H9 (cell line): ENCODE measurements at regions not wholly inside any gene's neighbourhood (a gene's known extent, or its start where the extent isn't known, plus 50 kb on each side); places are given as distances from the start of the nearest gene placed in this dataset.

Experiments
- DNase-seq: peaks from one replicate; pipeline ENCODE4 v3.0.0-alpha.2; 2017
- H2AFZ ChIP-seq: one replicate; pipeline ENCODE4 v1.6.1; 2013; ENCODE audit warnings: mild to moderate bottlenecking, low read length, control low read depth, moderate library complexity
- H2AK5ac ChIP-seq: 2 replicates; pipeline ENCODE4 v1.6.1; 2013; ENCODE audit warnings: low read length, control low read depth, mixed read lengths; ENCODE audit not compliant: insufficient read length
- H2BK120ac ChIP-seq: one replicate; pipeline ENCODE4 v1.6.1; 2013; ENCODE audit warnings: low read depth, mild to moderate bottlenecking, low read length, control low read depth, inconsistent platforms; ENCODE audit not compliant: poor library complexity, severe bottlenecking
- H2BK12ac ChIP-seq: 2 replicates; pipeline ENCODE4 v1.6.1; 2013; ENCODE audit warnings: low read length, control low read depth, mixed read lengths, low read depth; ENCODE audit not compliant: insufficient read length
- H2BK15ac ChIP-seq: 2 replicates; pipeline ENCODE4 v1.6.1; 2013; ENCODE audit warnings: low read depth, low read length, control low read depth
- H2BK20ac ChIP-seq: one replicate; pipeline ENCODE4 v1.6.1; 2013; ENCODE audit warnings: low read depth, mild to moderate bottlenecking, low read length, control low read depth, inconsistent platforms; ENCODE audit not compliant: poor library complexity, severe bottlenecking
- H2BK5ac ChIP-seq: 2 replicates; pipeline ENCODE4 v1.6.1; 2013; ENCODE audit warnings: low read length, control low read depth, mixed read lengths; ENCODE audit not compliant: insufficient read length
- H3K14ac ChIP-seq: 2 replicates; pipeline ENCODE4 v1.6.1; 2013; ENCODE audit warnings: low read length, control low read depth; ENCODE audit not compliant: insufficient read depth
- H3K18ac ChIP-seq: 2 replicates; pipeline ENCODE4 v1.6.1; 2013; ENCODE audit warnings: low read depth, mild to moderate bottlenecking, mixed read lengths, low read length, control low read depth; ENCODE audit not compliant: insufficient read length
- H3K23ac ChIP-seq: 2 replicates; pipeline ENCODE4 v1.6.1; 2013; ENCODE audit warnings: low read length, control low read depth, mixed read lengths, low read depth; ENCODE audit not compliant: insufficient read length
- H3K23me2 ChIP-seq: 2 replicates; pipeline ENCODE4 v1.6.1; 2013; ENCODE audit warnings: low read depth, mild to moderate bottlenecking, mixed read lengths, low read length, control low read depth; ENCODE audit not compliant: insufficient read length, poor library complexity, severe bottlenecking
- H3K27ac ChIP-seq: 2 replicates; pipeline ENCODE4 v1.5.1; 2013; ENCODE audit warnings: low read length, control low read depth, mixed read lengths, low read depth; ENCODE audit not compliant: insufficient read length
- H3K27me3 ChIP-seq: 2 replicates; pipeline ENCODE4 v1.6.1; 2013; ENCODE audit warnings: low read length, control low read depth, inconsistent platforms; ENCODE audit not compliant: insufficient read depth
- H3K4ac ChIP-seq: 2 replicates; pipeline ENCODE4 v1.6.1; 2013; ENCODE audit warnings: low read depth, mild to moderate bottlenecking, control low read depth, inconsistent platforms, low read length, moderate library complexity
- H3K4me1 ChIP-seq: 2 replicates; pipeline ENCODE4 v1.6.1; 2013; ENCODE audit warnings: low read length, control low read depth, inconsistent platforms; ENCODE audit not compliant: insufficient read depth
- H3K4me2 ChIP-seq: 2 replicates; pipeline ENCODE4 v1.6.1; 2013; ENCODE audit warnings: low read length, control low read depth, mixed read lengths; ENCODE audit not compliant: insufficient read length, insufficient read depth
- H3K56ac ChIP-seq: 2 replicates; pipeline ENCODE4 v1.6.1; 2013; ENCODE audit warnings: low read depth, mild to moderate bottlenecking, mixed read lengths, low read length, control low read depth; ENCODE audit not compliant: insufficient read length
- H3K79me1 ChIP-seq: 2 replicates; pipeline ENCODE4 v1.6.1; 2013; ENCODE audit warnings: low read depth, mild to moderate bottlenecking, moderate library complexity, low read length, control low read depth, inconsistent platforms; ENCODE audit not compliant: insufficient read depth, poor library complexity, severe bottlenecking
- H3K79me2 ChIP-seq: 2 replicates; pipeline ENCODE4 v1.6.1; 2013; ENCODE audit warnings: low read length, control low read depth, inconsistent platforms; ENCODE audit not compliant: insufficient read depth
- H3K9ac ChIP-seq: 2 replicates; pipeline ENCODE4 v1.6.1; 2013; ENCODE audit warnings: low read length, control low read depth, mixed read lengths; ENCODE audit not compliant: insufficient read length; ENCODE audit errors: extremely low read depth
- H3K9me3 ChIP-seq: one replicate; pipeline ENCODE4 v1.6.1; 2013; ENCODE audit warnings: low read depth, low read length, inconsistent platforms; ENCODE audit not compliant: control insufficient read depth
- H3T11ph ChIP-seq: one replicate; pipeline ENCODE4 v1.6.1; 2013; ENCODE audit warnings: mild to moderate bottlenecking, low read length, control low read depth, inconsistent platforms
- H4K20me1 ChIP-seq: one replicate; pipeline ENCODE4 v1.6.1; 2013; ENCODE audit not compliant: control insufficient read depth, insufficient read length, insufficient read depth
- H4K5ac ChIP-seq: 2 replicates; pipeline ENCODE4 v1.6.1; 2013; ENCODE audit warnings: low read depth, mild to moderate bottlenecking, mixed read lengths, low read length, control low read depth; ENCODE audit not compliant: insufficient read length
- H4K8ac ChIP-seq: replicated peaks from 2 replicates; pipeline ENCODE4 v1.6.1; 2013; ENCODE audit warnings: low read length, control low read depth, mixed read lengths, low read depth; ENCODE audit not compliant: insufficient read length
- H4K91ac ChIP-seq: 2 replicates; pipeline ENCODE4 v1.6.1; 2013; ENCODE audit warnings: low read depth, mild to moderate bottlenecking, moderate library complexity, mixed read lengths, low read length, control low read depth; ENCODE audit not compliant: insufficient read length
- H3K27ac Mint-ChIP-seq, 3 experiments: 2 replicates in 2 of 3; 3 replicates in 1 of 3; pipeline ENCODE4 v1.8.0; 2020 to 2021; ENCODE audit warnings: mixed read lengths in 3 of 3, mild to moderate bottlenecking in 1 of 3, moderate library complexity in 1 of 3
- H3K27me3 Mint-ChIP-seq: 2 replicates; pipeline ENCODE4 v1.8.0; 2021; ENCODE audit warnings: low read depth, mild to moderate bottlenecking, moderate library complexity, mixed read lengths
- H3K36me3 Mint-ChIP-seq, 3 experiments: 2 replicates in 2 of 3; 3 replicates in 1 of 3; pipeline ENCODE4 v1.8.0; 2020 to 2021; ENCODE audit warnings: low read depth in 3 of 3, mixed read lengths in 3 of 3; ENCODE audit not compliant: insufficient read depth in 1 of 3
- H3K4me1 Mint-ChIP-seq, 2 experiments: 2 replicates each; pipeline ENCODE4 v1.8.0; 2020; ENCODE audit warnings: mixed read lengths in 2 of 2
- H3K4me3 Mint-ChIP-seq, 2 experiments: 2 replicates in 1 of 2; 3 replicates in 1 of 2; pipeline ENCODE4 v1.8.0; 2020 to 2021; ENCODE audit warnings: mild to moderate bottlenecking in 2 of 2, mixed read lengths in 2 of 2, moderate library complexity in 1 of 2
- H3K9me3 Mint-ChIP-seq, 2 experiments: 2 replicates in 1 of 2; 3 replicates in 1 of 2; pipeline ENCODE4 v1.8.0; 2020; ENCODE audit warnings: mild to moderate bottlenecking in 2 of 2, mixed read lengths in 2 of 2, moderate library complexity in 1 of 2
- CTCF ChIP-seq: fragments of 200-600 bp; sonication (generic); conservative IDR thresholded peaks from 3 replicates; pipeline ENCODE4 v1.8.0; 2021; ENCODE audit warnings: antibody characterized with exemption, mild to moderate bottlenecking
- WGBS: extraction: QIAGEN DNeasy Blood & Tissue Kit; methylation state at CpG from one replicate; pipeline ENCODE4 v1.1.7; 2013; ENCODE audit warnings: missing lambda C conversion rate, low lambda C conversion rate, mixed read lengths; ENCODE audit not compliant: insufficient read length; ENCODE audit errors: extremely low coverage; 5-methylcytosine and 5-hydroxymethylcytosine counted together

- no peak overlapping the region for H4K8ac ChIP-seq
- no peak overlapping the region for H3K4ac ChIP-seq
- no peak overlapping the region for H4K91ac ChIP-seq
- H3K27ac Mint-ChIP-seq: no peak overlapping the region
- no peaks in the 10 kb centered on the region for H3K9me3 ChIP-seq
- no peak overlapping the region for H3T11ph ChIP-seq
- H2BK5ac ChIP-seq: no peak overlapping the region
- H3K23me2 ChIP-seq: no peaks in the 10 kb centered on the region
- no peaks in the 10 kb centered on the region for H4K20me1 ChIP-seq
- TF ChIP-seq CTCF: no peak
- H3K4me3 Mint-ChIP-seq: no peak overlapping the region
- peaks cover 5 to 6% of the 10 kb centered on the region in 2 experiments for H3K4me1 Mint-ChIP-seq
- no peaks in the 10 kb centered on the region; the same call in 1 of the 2 replicates for H3K4me1 ChIP-seq
- no peak overlapping the region for H4K5ac ChIP-seq
- H3K27ac ChIP-seq: no peak overlapping the region
- no peak overlapping the region; the same call in 1 of the 2 replicates for H3K14ac ChIP-seq
- H3K36me3 Mint-ChIP-seq: peaks cover 0 to 13% (median 6%) of the 10 kb centered on the region in 3 experiments; a peak in 3 of 7 replicates
- H3K4me2 ChIP-seq: no peak overlapping the region
- peaks cover 11 to 21% of the 10 kb centered on the region in 2 experiments; a peak in 4 of 5 replicates for H3K9me3 Mint-ChIP-seq
- no peaks in the 10 kb centered on the region for H3K79me1 ChIP-seq
- no peak overlapping the region for H2BK20ac ChIP-seq
- H2BK15ac ChIP-seq: no peak overlapping the region
- no peak overlapping the region for H2BK120ac ChIP-seq
- H3K9ac ChIP-seq: no peak overlapping the region
- no peak overlapping the region for H2AFZ ChIP-seq
- no peak for DNase-seq
- H2BK12ac ChIP-seq: no peak overlapping the region
- H3K56ac ChIP-seq: no peak overlapping the region
- WGBS: no CpG with 5 or more reads among the region's 3 CpGs
- no peaks in the 10 kb centered on the region for H3K27me3 ChIP-seq
- H3K27me3 Mint-ChIP-seq: peaks cover 3% of the 10 kb centered on the region
- no peak overlapping the region for H3K18ac ChIP-seq
- no peak overlapping the region for H2AK5ac ChIP-seq
- no peak overlapping the region for H3K23ac ChIP-seq
- H3K79me2 ChIP-seq: no peaks in the 10 kb centered on the region; the same call in 1 of the 2 replicates
Measured at GRCh38 chr2:129050101-129050500, 731.4 kb upstream of the HS6ST1 start.
